Hepatocyte (in vitro differentiated cells): ENCODE measurements at regions not wholly inside any gene's neighbourhood (a gene's known extent, or its start where the extent isn't known, plus 50 kb on each side); places are given as distances from the start of the nearest gene placed in this dataset.

Source experiments
- DNase-seq: peaks from one replicate; pipeline ENCODE4 v3.0.0-alpha.2; 2016; ENCODE audit warnings: low spot score
- H2AFZ ChIP-seq: fragments of 200-600 bp; sonication (generic); 2 replicates; pipeline ENCODE4 v1.6.0; 2016; ENCODE audit warnings: antibody characterized with exemption, mild to moderate bottlenecking
- H3K27ac ChIP-seq: fragments of 200-600 bp; sonication (generic); 2 replicates; pipeline ENCODE4 v1.5.1; 2016; ENCODE audit warnings: mild to moderate bottlenecking
- H3K27me3 ChIP-seq: fragments of 200-600 bp; sonication (generic); 2 replicates; pipeline ENCODE4 v1.6.1; 2016
- H3K36me3 ChIP-seq: fragments of 200-600 bp; sonication (generic); replicated peaks from 2 replicates; pipeline ENCODE4 v1.5.1; 2016; ENCODE audit warnings: low read depth; ENCODE audit not compliant: insufficient read depth
- H3K4me1 ChIP-seq: fragments of 200-600 bp; sonication (generic); 2 replicates; pipeline ENCODE4 v1.5.1; 2016; ENCODE audit warnings: mild to moderate bottlenecking, moderate library complexity; ENCODE audit not compliant: insufficient read depth
- H3K4me2 ChIP-seq: fragments of 200-600 bp; sonication (generic); 2 replicates; pipeline ENCODE4 v1.6.0; 2016
- H3K4me3 ChIP-seq: fragments of 200-600 bp; sonication (generic); 2 replicates; pipeline ENCODE4 v1.5.1; 2016; ENCODE audit warnings: mild to moderate bottlenecking
- H3K79me2 ChIP-seq: fragments of 200-600 bp; sonication (generic); 2 replicates; pipeline ENCODE4 v1.6.0; 2017; ENCODE audit warnings: mild to moderate bottlenecking
- H3K9me2 ChIP-seq: fragments of 200-600 bp; sonication (generic); replicated peaks from 2 replicates; pipeline ENCODE4 v1.6.0; 2017; ENCODE audit warnings: mild to moderate bottlenecking; ENCODE audit not compliant: insufficient read depth
- H3K9me3 ChIP-seq: fragments of 200-600 bp; sonication (generic); 2 replicates; pipeline ENCODE4 v1.5.1; 2016; ENCODE audit warnings: low read depth, mild to moderate bottlenecking
- H4K20me1 ChIP-seq: fragments of 200-600 bp; sonication (generic); 2 replicates; pipeline ENCODE4 v1.6.0; 2016; ENCODE audit warnings: mild to moderate bottlenecking; ENCODE audit not compliant: insufficient read depth, poor library complexity, severe bottlenecking
- CTCF ChIP-seq: fragments of 200-600 bp; sonication (generic); IDR thresholded peaks from 2 replicates; pipeline ENCODE4 v1.5.1; 2016; ENCODE audit warnings: antibody characterized with exemption, mild to moderate bottlenecking; ENCODE audit not compliant: poor library complexity
- EZH2 ChIP-seq: fragments of 200-600 bp; sonication (generic); IDR thresholded peaks from 2 replicates; pipeline ENCODE4 v1.6.1; 2016; ENCODE audit warnings: antibody characterized with exemption, mild to moderate bottlenecking, borderline replicate concordance
- EZH2phosphoT487 ChIP-seq: fragments of 200-600 bp; sonication (generic); IDR thresholded peaks from one replicate; pipeline ENCODE4 v1.6.1; 2018; ENCODE audit warnings: antibody characterized with exemption, mild to moderate bottlenecking, low read depth, moderate library complexity; ENCODE audit not compliant: unreplicated experiment, severe bottlenecking
- WGBS: methylation state at CpG from one replicate; pipeline ENCODE4 v1.1.6; 2016; ENCODE audit warnings: low lambda C conversion rate; ENCODE audit errors: missing lambda C conversion rate; 5-methylcytosine and 5-hydroxymethylcytosine counted together

GRCh38 chr6:4670824-4671409 is 105.3 kb upstream of the CDYL start:
- no peaks in the 10 kb centered on the region for H4K20me1 ChIP-seq
- H3K4me2 ChIP-seq = no peak overlapping the region
- no peak for TF ChIP-seq EZH2
- H3K9me2 ChIP-seq = no peaks in the 10 kb centered on the region
- 86% methylated on average over 2 of the region's 2 CpGs for WGBS
- no peaks in the 10 kb centered on the region for H3K27me3 ChIP-seq
- H3K27ac ChIP-seq = no peak overlapping the region
- no peaks in the 10 kb centered on the region for H3K36me3 ChIP-seq
- H3K4me3 ChIP-seq = no peak overlapping the region
- H2AFZ ChIP-seq = no peak overlapping the region
- H3K79me2 ChIP-seq = no peaks in the 10 kb centered on the region
- no peak for DNase-seq
- H3K9me3 ChIP-seq = no peaks in the 10 kb centered on the region
- no peaks in the 10 kb centered on the region for H3K4me1 ChIP-seq

- Histone ChIP-seq H3K9me3 (no peaks in the 10 kb centered on the region), H3K27ac (no peak overlapping the region), H3K9me2 (no peaks in the 10 kb centered on the region), H3K79me2 (no peaks in the 10 kb centered on the region), H3K27me3 (no peaks in the 10 kb centered on the region), H3K36me3 (no peaks in the 10 kb centered on the region), H3K4me1 (no peaks in the 10 kb centered on the region), H3K4me3 (no peak overlapping the region), H4K20me1 (no peaks in the 10 kb centered on the region), H3K4me2 (no peak overlapping the region), H2AFZ (no peak overlapping the region)
- 87% methylated on average over 10 of the region's 10 CpGs for WGBS
- no peak for DNase-seq
- TF ChIP-seq EZH2phosphoT487 (no peak), CTCF (no peak), EZH2 (no peak)
Measured at GRCh38 chr6:4670290-4670689, 105.9 kb upstream of the CDYL start.

- DNase-seq = no peak
- 78% methylated on average over 10 of the region's 10 CpGs for WGBS
- no peaks in the 10 kb centered on the region for H3K9me2 ChIP-seq
- H3K27me3 ChIP-seq = no peaks in the 10 kb centered on the region
- no peak overlapping the region for H2AFZ ChIP-seq
- no peak overlapping the region for H3K4me3 ChIP-seq
- H3K79me2 ChIP-seq = no peaks in the 10 kb centered on the region
- no peaks in the 10 kb centered on the region for H3K36me3 ChIP-seq
- H3K4me1 ChIP-seq = no peaks in the 10 kb centered on the region
- no peaks in the 10 kb centered on the region for H3K9me3 ChIP-seq
- no peak overlapping the region for H3K27ac ChIP-seq
- no peak for TF ChIP-seq EZH2
- TF ChIP-seq CTCF = no peak
- TF ChIP-seq EZH2phosphoT487 = no peak
- H4K20me1 ChIP-seq = no peaks in the 10 kb centered on the region
- no peak overlapping the region for H3K4me2 ChIP-seq
Measured at GRCh38 chr6:4668271-4669179, 107.7 kb upstream of the CDYL start.

DNA sequence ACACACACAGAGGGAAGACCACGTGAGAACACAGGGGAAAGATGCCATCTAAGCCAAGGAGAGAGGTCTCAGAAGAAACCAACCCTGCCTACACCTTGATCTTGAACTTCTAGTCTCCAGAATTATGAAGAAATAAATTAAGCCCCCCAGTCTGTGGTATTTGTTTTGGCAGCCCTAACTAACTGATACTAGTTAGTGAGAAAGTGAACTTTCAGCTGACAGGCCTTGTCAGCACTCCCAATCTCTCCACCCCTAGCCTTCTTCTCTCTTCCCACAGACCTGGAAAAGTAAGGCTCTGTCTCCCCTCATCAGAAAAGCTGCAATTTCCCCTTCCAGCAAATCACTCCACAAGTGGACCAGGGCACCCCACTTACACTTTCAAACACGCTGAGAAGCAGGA is 108.6 kb upstream of the CDYL start:
- H3K27me3 ChIP-seq = no peaks in the 10 kb centered on the region
- no peak overlapping the region for H2AFZ ChIP-seq
- no peaks in the 10 kb centered on the region for H4K20me1 ChIP-seq
- no peaks in the 10 kb centered on the region for H3K36me3 ChIP-seq
- H3K4me1 ChIP-seq = no peaks in the 10 kb centered on the region
- no peak overlapping the region for H3K27ac ChIP-seq
- TF ChIP-seq EZH2 = no peak
- no peaks in the 10 kb centered on the region for H3K9me2 ChIP-seq
- H3K4me2 ChIP-seq = no peak overlapping the region
- 85% methylated on average over 2 of the region's 2 CpGs for WGBS
- no peak for DNase-seq
- no peaks in the 10 kb centered on the region for H3K9me3 ChIP-seq
- no peak overlapping the region for H3K4me3 ChIP-seq
- H3K79me2 ChIP-seq = no peaks in the 10 kb centered on the region
